ENCODE measurements at regions not wholly inside any gene's neighbourhood (a gene's known extent, or its start where the extent isn't known, plus 50 kb on each side); places are given as distances from the start of the nearest gene placed in this dataset.

GRCh38 chr4:136818811-136819330 lies 713.4 kb downstream of the PCDH18 start:
- Histone ChIP-seq H3K4me1 (ENCODE audit: control insufficient read depth, insufficient read depth, low read length, unreplicated experiment) (no peaks in the 10 kb centered on the region), H3K4me3 (ENCODE audit: low read depth, low read length) (no peak overlapping the region), H3K36me3 (ENCODE audit: insufficient read depth, low read length) (no peaks in the 10 kb centered on the region), H2AFZ (ENCODE audit: low read length, unreplicated experiment) (no peak overlapping the region), H3K27me3 (ENCODE audit: insufficient read depth, low read length) (no peaks in the 10 kb centered on the region), H3K27ac (ENCODE audit: low read depth, low read length) (no peak overlapping the region), H3K79me2 (ENCODE audit: control insufficient read depth, insufficient read depth, low read length, unreplicated experiment) (no peaks in the 10 kb centered on the region)

- Histone ChIP-seq H3K27me3 (ENCODE audit: insufficient read depth, low read length) (no peaks in the 10 kb centered on the region), H3K79me2 (ENCODE audit: control insufficient read depth, insufficient read depth, low read length, unreplicated experiment) (no peaks in the 10 kb centered on the region), H3K4me3 (ENCODE audit: low read depth, low read length) (no peak overlapping the region), H3K27ac (ENCODE audit: low read depth, low read length) (no peak overlapping the region), H3K36me3 (ENCODE audit: insufficient read depth, low read length) (no peaks in the 10 kb centered on the region), H2AFZ (ENCODE audit: low read length, unreplicated experiment) (no peak overlapping the region), H3K4me1 (ENCODE audit: control insufficient read depth, insufficient read depth, low read length, unreplicated experiment) (no peaks in the 10 kb centered on the region)
Observed at GRCh38 chr4:136812100-136812880, 720.0 kb downstream of the PCDH18 start.

- no peak overlapping the region for H2AFZ ChIP-seq (ENCODE audit: low read length, unreplicated experiment)
- no peak overlapping the region for H3K4me3 ChIP-seq (ENCODE audit: low read depth, low read length)
- H3K36me3 ChIP-seq (ENCODE audit: insufficient read depth, low read length) = no peaks in the 10 kb centered on the region
- no peaks in the 10 kb centered on the region for H3K4me1 ChIP-seq (ENCODE audit: control insufficient read depth, insufficient read depth, low read length, unreplicated experiment)
- no peaks in the 10 kb centered on the region for H3K79me2 ChIP-seq (ENCODE audit: control insufficient read depth, insufficient read depth, low read length, unreplicated experiment)
- H3K27me3 ChIP-seq (ENCODE audit: insufficient read depth, low read length) = no peaks in the 10 kb centered on the region
- H3K27ac ChIP-seq (ENCODE audit: low read depth, low read length) = no peak overlapping the region
Observed at GRCh38 chr4:136811496-136812077, 720.7 kb downstream of the PCDH18 start.

GRCh38 chr4:136810626-136811025 lies 721.7 kb downstream of the PCDH18 start:
- H2AFZ ChIP-seq (ENCODE audit: low read length, unreplicated experiment) = no peak overlapping the region

GRCh38 chr4:136806844-136807243 lies 725.5 kb downstream of the PCDH18 start:
- Histone ChIP-seq H3K79me2 (ENCODE audit: control insufficient read depth, insufficient read depth, low read length, unreplicated experiment) (no peaks in the 10 kb centered on the region), H3K4me3 (ENCODE audit: low read depth, low read length) (no peak overlapping the region)

More at GRCh38 chr4:136810626-136811025, 721.7 kb downstream of the PCDH18 start:
- Histone ChIP-seq H3K4me1 (ENCODE audit: control insufficient read depth, insufficient read depth, low read length, unreplicated experiment) (no peaks in the 10 kb centered on the region), H3K36me3 (ENCODE audit: insufficient read depth, low read length) (no peaks in the 10 kb centered on the region), H3K27me3 (ENCODE audit: insufficient read depth, low read length) (no peaks in the 10 kb centered on the region), H3K27ac (ENCODE audit: low read depth, low read length) (no peak overlapping the region), H3K4me3 (ENCODE audit: low read depth, low read length) (no peak overlapping the region), H3K79me2 (ENCODE audit: control insufficient read depth, insufficient read depth, low read length, unreplicated experiment) (no peaks in the 10 kb centered on the region)

GRCh38 chr4:136805617-136806016 lies 726.7 kb downstream of the PCDH18 start:
- Histone ChIP-seq H3K27me3 (ENCODE audit: insufficient read depth, low read length) (no peaks in the 10 kb centered on the region), H3K36me3 (ENCODE audit: insufficient read depth, low read length) (no peaks in the 10 kb centered on the region), H3K27ac (ENCODE audit: low read depth, low read length) (no peak overlapping the region), H3K79me2 (ENCODE audit: control insufficient read depth, insufficient read depth, low read length, unreplicated experiment) (no peaks in the 10 kb centered on the region), H2AFZ (ENCODE audit: low read length, unreplicated experiment) (no peak overlapping the region), H3K4me3 (ENCODE audit: low read depth, low read length) (no peak overlapping the region), H3K4me1 (ENCODE audit: control insufficient read depth, insufficient read depth, low read length, unreplicated experiment) (no peaks in the 10 kb centered on the region)

More at GRCh38 chr4:136806844-136807243, 725.5 kb downstream of the PCDH18 start:
- Histone ChIP-seq H3K36me3 (ENCODE audit: insufficient read depth, low read length) (no peaks in the 10 kb centered on the region), H3K27me3 (ENCODE audit: insufficient read depth, low read length) (no peaks in the 10 kb centered on the region), H3K4me1 (ENCODE audit: control insufficient read depth, insufficient read depth, low read length, unreplicated experiment) (no peaks in the 10 kb centered on the region), H2AFZ (ENCODE audit: low read length, unreplicated experiment) (no peak overlapping the region), H3K27ac (ENCODE audit: low read depth, low read length) (no peak overlapping the region)

GRCh38 chr4:136803433-136803832 lies 728.9 kb downstream of the PCDH18 start:
- Histone ChIP-seq H3K36me3 (ENCODE audit: insufficient read depth, low read length) (no peaks in the 10 kb centered on the region), H2AFZ (ENCODE audit: low read length, unreplicated experiment) (no peak overlapping the region), H3K4me1 (ENCODE audit: control insufficient read depth, insufficient read depth, low read length, unreplicated experiment) (no peaks in the 10 kb centered on the region), H3K27me3 (ENCODE audit: insufficient read depth, low read length) (no peaks in the 10 kb centered on the region), H3K4me3 (ENCODE audit: low read depth, low read length) (no peak overlapping the region), H3K79me2 (ENCODE audit: control insufficient read depth, insufficient read depth, low read length, unreplicated experiment) (no peaks in the 10 kb centered on the region), H3K27ac (ENCODE audit: low read depth, low read length) (no peak overlapping the region)

- H3K27ac ChIP-seq (ENCODE audit: low read depth, low read length) = no peak overlapping the region
- no peaks in the 10 kb centered on the region for H3K27me3 ChIP-seq (ENCODE audit: insufficient read depth, low read length)
- no peak overlapping the region for H2AFZ ChIP-seq (ENCODE audit: low read length, unreplicated experiment)
- H3K36me3 ChIP-seq (ENCODE audit: insufficient read depth, low read length) = no peaks in the 10 kb centered on the region
- no peak overlapping the region for H3K4me3 ChIP-seq (ENCODE audit: low read depth, low read length)
- no peaks in the 10 kb centered on the region for H3K4me1 ChIP-seq (ENCODE audit: control insufficient read depth, insufficient read depth, low read length, unreplicated experiment)
- no peaks in the 10 kb centered on the region for H3K79me2 ChIP-seq (ENCODE audit: control insufficient read depth, insufficient read depth, low read length, unreplicated experiment)
Observed at GRCh38 chr4:136800248-136800647, 732.0 kb downstream of the PCDH18 start.

- no peaks in the 10 kb centered on the region for H3K79me2 ChIP-seq (ENCODE audit: control insufficient read depth, insufficient read depth, low read length, unreplicated experiment)
- no peaks in the 10 kb centered on the region for H3K36me3 ChIP-seq (ENCODE audit: insufficient read depth, low read length)
- H3K27me3 ChIP-seq (ENCODE audit: insufficient read depth, low read length) = no peaks in the 10 kb centered on the region
- no peaks in the 10 kb centered on the region for H3K4me1 ChIP-seq (ENCODE audit: control insufficient read depth, insufficient read depth, low read length, unreplicated experiment)
- H3K27ac ChIP-seq (ENCODE audit: low read depth, low read length) = no peak overlapping the region
- no peak overlapping the region for H2AFZ ChIP-seq (ENCODE audit: low read length, unreplicated experiment)
- no peak overlapping the region for H3K4me3 ChIP-seq (ENCODE audit: low read depth, low read length)
Observed at GRCh38 chr4:136796953-136797352, 735.3 kb downstream of the PCDH18 start.

GRCh38 chr4:136793848-136794247 lies 738.4 kb downstream of the PCDH18 start:
- Histone ChIP-seq H2AFZ (ENCODE audit: low read length, unreplicated experiment) (no peak overlapping the region), H3K36me3 (ENCODE audit: insufficient read depth, low read length) (no peaks in the 10 kb centered on the region), H3K4me1 (ENCODE audit: control insufficient read depth, insufficient read depth, low read length, unreplicated experiment) (no peaks in the 10 kb centered on the region), H3K79me2 (ENCODE audit: control insufficient read depth, insufficient read depth, low read length, unreplicated experiment) (no peaks in the 10 kb centered on the region), H3K27me3 (ENCODE audit: insufficient read depth, low read length) (no peaks in the 10 kb centered on the region), H3K27ac (ENCODE audit: low read depth, low read length) (no peak overlapping the region), H3K4me3 (ENCODE audit: low read depth, low read length) (no peak overlapping the region)

GRCh38 chr4:136784326-136784725 lies 748.0 kb downstream of the PCDH18 start:
- Histone ChIP-seq H3K79me2 (ENCODE audit: control insufficient read depth, insufficient read depth, low read length, unreplicated experiment) (no peaks in the 10 kb centered on the region), H3K4me1 (ENCODE audit: control insufficient read depth, insufficient read depth, low read length, unreplicated experiment) (no peaks in the 10 kb centered on the region), H3K27ac (ENCODE audit: low read depth, low read length) (no peak overlapping the region), H3K4me3 (ENCODE audit: low read depth, low read length) (no peak overlapping the region), H3K27me3 (ENCODE audit: insufficient read depth, low read length) (no peaks in the 10 kb centered on the region), H3K36me3 (ENCODE audit: insufficient read depth, low read length) (no peaks in the 10 kb centered on the region), H2AFZ (ENCODE audit: low read length, unreplicated experiment) (no peak overlapping the region)

Measured in ACC112 (cell line).